ENCODE measurements at regions not wholly inside any gene's neighbourhood (a gene's known extent, or its start where the extent isn't known, plus 50 kb on each side); places are given as distances from the start of the nearest gene placed in this dataset.

- TF ChIP-seq DPF2 (IDR thresholded peaks at IDR 0.05) (no peak), KLF5 (IDR thresholded peaks at IDR 0.05; ENCODE audit: partially characterized antibody) (no peak), E2F4 (IDR thresholded peaks at IDR 0.05; ENCODE audit: low read depth, low read length) (no peak), CBFB (IDR thresholded peaks at IDR 0.05; ENCODE audit: low read depth) (no peak), SRF (IDR thresholded peaks at IDR 0.05; ENCODE audit: low read depth in 2 of 2, low read length in 2 of 2) (no peak), SPI1 (IDR thresholded peaks at IDR 0.05; ENCODE audit: borderline replicate concordance, insufficient read depth, low read depth, low read length) (no peak), CEBPB (IDR thresholded peaks at IDR 0.05; ENCODE audit: borderline replicate concordance in 1 of 2, low read depth in 2 of 2, low read length in 2 of 2) (no peak), BRCA1 (IDR thresholded peaks at IDR 0.05; ENCODE audit: low read depth, low read length) (no peak), RB1 (IDR thresholded peaks at IDR 0.05; ENCODE audit: borderline replicate concordance) (no peak), SMAD5 (IDR thresholded peaks at IDR 0.05; ENCODE audit: low read depth) (no peak), SIX5 (IDR thresholded peaks at IDR 0.05; ENCODE audit: low read depth, low read length, severe bottlenecking) (no peak)
- TF ChIP-seq, protein P1, sequence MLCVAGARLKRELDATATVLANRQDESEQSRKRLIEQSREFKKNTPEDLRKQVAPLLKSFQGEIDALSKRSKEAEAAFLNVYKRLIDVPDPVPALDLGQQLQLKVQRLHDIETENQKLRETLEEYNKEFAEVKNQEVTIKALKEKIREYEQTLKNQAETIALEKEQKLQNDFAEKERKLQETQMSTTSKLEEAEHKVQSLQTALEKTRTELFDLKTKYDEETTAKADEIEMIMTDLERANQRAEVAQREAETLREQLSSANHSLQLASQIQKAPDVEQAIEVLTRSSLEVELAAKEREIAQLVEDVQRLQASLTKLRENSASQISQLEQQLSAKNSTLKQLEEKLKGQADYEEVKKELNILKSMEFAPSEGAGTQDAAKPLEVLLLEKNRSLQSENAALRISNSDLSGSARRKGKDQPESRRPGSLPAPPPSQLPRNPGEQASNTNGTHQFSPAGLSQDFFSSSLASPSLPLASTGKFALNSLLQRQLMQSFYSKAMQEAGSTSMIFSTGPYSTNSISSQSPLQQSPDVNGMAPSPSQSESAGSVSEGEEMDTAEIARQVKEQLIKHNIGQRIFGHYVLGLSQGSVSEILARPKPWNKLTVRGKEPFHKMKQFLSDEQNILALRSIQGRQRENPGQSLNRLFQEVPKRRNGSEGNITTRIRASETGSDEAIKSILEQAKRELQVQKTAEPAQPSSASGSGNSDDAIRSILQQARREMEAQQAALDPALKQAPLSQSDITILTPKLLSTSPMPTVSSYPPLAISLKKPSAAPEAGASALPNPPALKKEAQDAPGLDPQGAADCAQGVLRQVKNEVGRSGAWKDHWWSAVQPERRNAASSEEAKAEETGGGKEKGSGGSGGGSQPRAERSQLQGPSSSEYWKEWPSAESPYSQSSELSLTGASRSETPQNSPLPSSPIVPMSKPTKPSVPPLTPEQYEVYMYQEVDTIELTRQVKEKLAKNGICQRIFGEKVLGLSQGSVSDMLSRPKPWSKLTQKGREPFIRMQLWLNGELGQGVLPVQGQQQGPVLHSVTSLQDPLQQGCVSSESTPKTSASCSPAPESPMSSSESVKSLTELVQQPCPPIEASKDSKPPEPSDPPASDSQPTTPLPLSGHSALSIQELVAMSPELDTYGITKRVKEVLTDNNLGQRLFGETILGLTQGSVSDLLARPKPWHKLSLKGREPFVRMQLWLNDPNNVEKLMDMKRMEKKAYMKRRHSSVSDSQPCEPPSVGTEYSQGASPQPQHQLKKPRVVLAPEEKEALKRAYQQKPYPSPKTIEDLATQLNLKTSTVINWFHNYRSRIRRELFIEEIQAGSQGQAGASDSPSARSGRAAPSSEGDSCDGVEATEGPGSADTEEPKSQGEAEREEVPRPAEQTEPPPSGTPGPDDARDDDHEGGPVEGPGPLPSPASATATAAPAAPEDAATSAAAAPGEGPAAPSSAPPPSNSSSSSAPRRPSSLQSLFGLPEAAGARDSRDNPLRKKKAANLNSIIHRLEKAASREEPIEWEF (IDR thresholded peaks at IDR 0.05; ENCODE audit: insufficient replicate concordance, low read depth, low read length) = no peak
These were observed 1069.9 kb downstream of the DNAJB9 start (continued) for GRCh38 chr7:109639561-109639960.
